HG02943 (cell line): ENCODE measurements at regions not wholly inside any gene's neighbourhood (a gene's known extent, or its start where the extent isn't known, plus 50 kb on each side); places are given as distances from the start of the nearest gene placed in this dataset.
"Not testable (repeated sequence)": the region's sequence is repeated elsewhere in the genome, so short reads cannot be mapped to it uniquely, and the experiment has no call there.

ENCODE experiments used
- ATAC-seq: cut with Tn5 transposase; IDR thresholded peaks from one replicate; pipeline ENCODE4 v1.9.1; 2021; ENCODE audit warnings: mild to moderate bottlenecking, low read depth, moderate library complexity; ENCODE audit not compliant: unreplicated experiment

GRCh38 chr12:102344691-102345090 is 135.7 kb downstream of the IGF1 start:
- no peak for ATAC-seq

GRCh38 chr12:102343361-102344121 is 136.8 kb downstream of the IGF1 start:
- ATAC-seq = no peak

- ATAC-seq = no peak
These were observed 137.9 kb downstream of the IGF1 start for GRCh38 chr12:102342281-102343006.

GRCh38 chr12:102334765-102335164 is 137.1 kb upstream of the PMCH start:
- ATAC-seq = no peak

- no peak for ATAC-seq
These were observed 133.8 kb upstream of the PMCH start for GRCh38 chr12:102331419-102331818.

GRCh38 chr12:102329883-102330282 is 132.2 kb upstream of the PMCH start:
- no peak for ATAC-seq

GRCh38 chr12:102326982-102327381 is 129.3 kb upstream of the PMCH start:
- ATAC-seq = no peak

- not testable (repeated sequence) for ATAC-seq
These were observed 127.5 kb upstream of the PMCH start for GRCh38 chr12:102325108-102325507.

GRCh38 chr12:102323799-102324198 is 126.2 kb upstream of the PMCH start:
- no peak for ATAC-seq

- no peak for ATAC-seq
These were observed 124.6 kb upstream of the PMCH start for GRCh38 chr12:102322254-102322653.

- no peak for ATAC-seq
These were observed 123.9 kb upstream of the PMCH start for GRCh38 chr12:102321305-102322082.

- ATAC-seq = no peak
These were observed 119.5 kb upstream of the PMCH start for GRCh38 chr12:102317155-102317554.

GRCh38 chr12:102316723-102317122 is 119.1 kb upstream of the PMCH start:
- ATAC-seq = no peak

- no peak for ATAC-seq
These were observed 117.2 kb upstream of the PMCH start for GRCh38 chr12:102314821-102315220.

GRCh38 chr12:102313116-102313971 is 115.7 kb upstream of the PMCH start:
- ATAC-seq = not testable (repeated sequence)

- no peak for ATAC-seq
These were observed 107.9 kb upstream of the PMCH start for GRCh38 chr12:102305486-102305885.

- not testable (repeated sequence) for ATAC-seq
These were observed 107.0 kb upstream of the PMCH start for GRCh38 chr12:102304667-102305066.

GRCh38 chr12:102302553-102302952 is 104.9 kb upstream of the PMCH start:
- ATAC-seq = no peak

- ATAC-seq = no peak
These were observed 103.9 kb upstream of the PMCH start for GRCh38 chr12:102301547-102301946.

GRCh38 chr12:102300824-102301461 is 103.3 kb upstream of the PMCH start:
- peak; percentile 83 for ATAC-seq
